HepG2 (cell line): ENCODE measurements at regions not wholly inside any gene's neighbourhood (a gene's known extent, or its start where the extent isn't known, plus 50 kb on each side); places are given as distances from the start of the nearest gene placed in this dataset.

ENCODE experiments used
- ATAC-seq: fragments of 200-7000 bp; cut with Tn5 transposase; 3 replicates; pipeline ENCODE4 v1.9.1; 2020; ENCODE audit warnings: mild to moderate bottlenecking, moderate library complexity
- BruUV-seq: library from RNA; stranded (reverse); fragments of 400-500 nt; replicated peaks from 2 replicates; lab custom pipeline; 2021; lab: Mats Ljungman, UMichigan
- CTCF ChIA-PET: fragments of 300-600 bp; formaldehyde crosslinking; extraction: SDS; loops from one replicate; lab custom pipeline; 2021; ENCODE audit warnings: low total read pairs, inconsistent platforms, low intra/inter-chr PET ratio; lab: Yijun Ruan, JAX
- POLR2A ChIA-PET: fragments of 350-600 bp; sonication (Branson Sonifier 250); formaldehyde crosslinking; loops from one replicate; lab custom pipeline; 2020; ENCODE audit warnings: antibody characterized with exemption, inconsistent platforms; lab: Yijun Ruan, JAX
- DNase-seq: peaks from one replicate; pipeline ENCODE4 v3.0.0-alpha.2; 2015; ENCODE audit warnings: low spot score
- FAIRE-seq: peaks from 3 replicates; lab custom pipeline; 2011; peaks lifted over from hg19 to GRCh38; lab: Jason Lieb, UNC
- H2AFZ ChIP-seq: one replicate; pipeline ENCODE4 v1.6.1; 2011; ENCODE audit warnings: low read length, inconsistent platforms
- H3K27ac ChIP-seq: fragments of 300-600 bp; 3 replicates; pipeline ENCODE4 v1.8.0; 2011; ENCODE audit warnings: mixed run types, mild to moderate bottlenecking, mixed read lengths, low read length, inconsistent platforms; ENCODE audit not compliant: insufficient read depth; ENCODE audit errors: extremely low read length
- H3K27me3 ChIP-seq, 2 experiments: fragments of 200-600 bp in 1 of 2; 2 replicates in 1 of 2; 3 replicates in 1 of 2; pipeline versions ENCODE4 v1.6.0 to v1.8.0; 2011; ENCODE audit warnings: low read length in 2 of 2, mild to moderate bottlenecking in 2 of 2, moderate library complexity in 2 of 2, inconsistent platforms in 1 of 2; ENCODE audit not compliant: insufficient read depth in 2 of 2, control insufficient read depth in 1 of 2
- H3K36me3 ChIP-seq, 2 experiments: fragments of 200-600 bp in 1 of 2; replicated peaks in 1 of 2; 2 replicates in 1 of 2; 3 replicates in 1 of 2; pipeline versions ENCODE4 v1.5.1 to v1.8.0; 2011; ENCODE audit warnings: low read length in 2 of 2, inconsistent platforms in 1 of 2; ENCODE audit not compliant: insufficient read depth in 2 of 2, control insufficient read depth in 1 of 2
- H3K4me1 ChIP-seq: 2 replicates; pipeline ENCODE4 v1.5.1; 2012; ENCODE audit warnings: low read length, inconsistent platforms; ENCODE audit not compliant: insufficient read depth
- H3K4me2 ChIP-seq: 2 replicates; pipeline ENCODE4 v1.6.0; 2011; ENCODE audit warnings: low read depth, low read length, inconsistent platforms
- H3K4me3 ChIP-seq, 3 experiments: fragments of 200-600 bp in 1 of 3; sonication (generic), shearing (Covaris generic) in 1 of 3; replicated peaks in 1 of 3; 2 replicates each; pipeline ENCODE4 v1.5.1; 2011 to 2016; ENCODE audit warnings: low read length in 3 of 3, inconsistent platforms in 2 of 3, low read depth in 2 of 3, mild to moderate bottlenecking in 2 of 3, control low read depth in 1 of 3, mixed read lengths in 1 of 3; ENCODE audit not compliant: insufficient read depth in 1 of 3
- H3K79me2 ChIP-seq: one replicate; pipeline ENCODE4 v1.6.1; 2011; ENCODE audit warnings: low read length, inconsistent platforms; ENCODE audit not compliant: insufficient read depth
- H3K9ac ChIP-seq: 2 replicates; pipeline ENCODE4 v1.6.0; 2011; ENCODE audit warnings: mild to moderate bottlenecking, low read depth, low read length, inconsistent platforms; ENCODE audit not compliant: insufficient read depth
- H3K9me3 ChIP-seq: 2 replicates; pipeline ENCODE4 v1.5.1; 2012; ENCODE audit warnings: mild to moderate bottlenecking, low read length
- H4K20me1 ChIP-seq: 2 replicates; pipeline ENCODE4 v1.6.0; 2011; ENCODE audit warnings: inconsistent platforms, mild to moderate bottlenecking, low read length, moderate library complexity; ENCODE audit not compliant: insufficient read depth
- FOXJ3 ChIP-seq: sonication (generic); formaldehyde crosslinking; IDR thresholded peaks from 2 replicates; pipeline ENCODE4 v1.4.0; 2020; ENCODE audit warnings: missing genetic modification reagents, mild to moderate bottlenecking, borderline replicate concordance
- HNF1A ChIP-seq, 2 experiments: sonication (generic) in 1 of 2; formaldehyde crosslinking in 1 of 2; IDR thresholded peaks; 2 replicates each; pipeline versions ENCODE4 v1.4.0 to v1.6.1; 2016 to 2020; ENCODE audit warnings: borderline replicate concordance in 1 of 2, low read depth in 1 of 2, mild to moderate bottlenecking in 1 of 2, missing genetic modification reagents in 1 of 2
- IKZF1 ChIP-seq: fragments of 450-650 bp; IDR thresholded peaks from 2 replicates; pipeline ENCODE4 v1.7.1; 2016
- KDM5A ChIP-seq: fragments of 200-600 bp; sonication (generic); IDR thresholded peaks from 2 replicates; pipeline ENCODE4 v1.7.0; 2018; ENCODE audit warnings: antibody characterized with exemption, mild to moderate bottlenecking, low read length, borderline replicate concordance
- MTF2 ChIP-seq: sonication (generic); formaldehyde crosslinking; IDR thresholded peaks from 2 replicates; pipeline ENCODE4 v1.5.0; 2020; ENCODE audit warnings: missing genetic modification reagents, borderline replicate concordance
- ONECUT2 ChIP-seq: sonication (generic); formaldehyde crosslinking; IDR thresholded peaks from 2 replicates; pipeline ENCODE4 v1.4.0; 2020; ENCODE audit warnings: missing genetic modification reagents
- RNF2 ChIP-seq: fragments of 450-650 bp; conservative IDR thresholded peaks from 2 replicates; pipeline ENCODE4 v1.6.1; 2016; ENCODE audit warnings: low read depth
- SETDB1 ChIP-seq: sonication (generic); formaldehyde crosslinking; IDR thresholded peaks from 2 replicates; pipeline ENCODE4 v1.5.1; 2020; ENCODE audit warnings: missing genetic modification reagents, mild to moderate bottlenecking, borderline replicate concordance
- ZNF160 ChIP-seq: sonication (generic); formaldehyde crosslinking; IDR thresholded peaks from 2 replicates; pipeline ENCODE4 v1.8.0; 2022; ENCODE audit warnings: mild to moderate bottlenecking, inconsistent platforms, missing genetic modification reagents
- ZNF34 ChIP-seq: sonication (generic); formaldehyde crosslinking; IDR thresholded peaks from 2 replicates; pipeline ENCODE4 v1.4.0; 2020; ENCODE audit warnings: mild to moderate bottlenecking, missing genetic modification reagents, borderline replicate concordance
- ZNF639 ChIP-seq: conservative IDR thresholded peaks from 2 replicates; pipeline ENCODE4 v1.6.1; 2018; ENCODE audit warnings: missing genetic modification reagents
- ZNF670 ChIP-seq: sonication (generic); formaldehyde crosslinking; IDR thresholded peaks from 2 replicates; pipeline ENCODE4 v1.8.0; 2022; ENCODE audit warnings: mild to moderate bottlenecking, missing genetic modification reagents, borderline replicate concordance
- ZNF691 ChIP-seq: sonication (generic); formaldehyde crosslinking; IDR thresholded peaks from 2 replicates; pipeline ENCODE4 v1.4.0; 2020; ENCODE audit warnings: missing genetic modification reagents, low read depth, mild to moderate bottlenecking, borderline replicate concordance
- WGBS: methylation state at CpG from one replicate; pipeline ENCODE4 v1.1.6; 2017; ENCODE audit warnings: low lambda C conversion rate; 5-methylcytosine and 5-hydroxymethylcytosine counted together
- in situ Hi-C: cut with HindIII; loops from 2 replicates; pipeline ENCODE4 v1.10.0; 2017; ENCODE audit warnings: low pct_unique_long_range_greater_than_20kb; ENCODE audit not compliant: extremely low pct_ligation_motif_present
- intact Hi-C: fragments of 100-400 bp; cut with micrococcal nuclease; formaldehyde crosslinking; loops from one replicate; pipeline ENCODE4 v1.10.0; 2022; ENCODE audit not compliant: unreplicated experiment

GRCh38 chr15:62610265-62610869, 432.2 kb upstream of the TPM1 start:
- Histone ChIP-seq H3K27me3 (no peaks in the 10 kb centered on the region), H3K4me1 (no peaks in the 10 kb centered on the region), H3K79me2 (no peaks in the 10 kb centered on the region), H3K9me3 (no peaks in the 10 kb centered on the region), H3K4me3 (no peak overlapping the region), H3K4me2 (no peak overlapping the region), H3K9ac (no peak overlapping the region), H4K20me1 (no peaks in the 10 kb centered on the region), H3K36me3 (no peaks in the 10 kb centered on the region), H3K27ac (no peak overlapping the region), H2AFZ (no peak overlapping the region)
- 75% methylated on average over 6 of the region's 6 CpGs for WGBS
- no peak for FAIRE-seq
- in situ Hi-C loops (no loop called here), intact Hi-C loops (no loop called here)
- no peak for DNase-seq
- ChIA-PET POLR2A (no interaction called here), CTCF (no interaction called here)
- TF ChIP-seq ZNF691 (CRISPR knock-in tag) (no peak), ZNF670 (CRISPR knock-in tag) (no peak), ZNF639 (CRISPR knock-in tag) (no peak), KDM5A (no peak), IKZF1 (no peak), ZNF160 (CRISPR knock-in tag) (no peak), RNF2 (no peak), SETDB1 (CRISPR knock-in tag) (no peak), ZNF34 (CRISPR knock-in tag) (no peak), HNF1A (IDR thresholded peaks at IDR 0.05; ENCODE audit: low read depth) (no peak), HNF1A (CRISPR knock-in tag; IDR thresholded peaks at IDR 0.05; ENCODE audit: borderline replicate concordance) (no peak), FOXJ3 (CRISPR knock-in tag) (no peak), ONECUT2 (no peak), MTF2 (CRISPR knock-in tag) (no peak)
- ATAC-seq, result no peak
- no TSS peak for BruUV-seq
